HG03520 (cell line): ENCODE measurements at regions not wholly inside any gene's neighbourhood (a gene's known extent, or its start where the extent isn't known, plus 50 kb on each side); places are given as distances from the start of the nearest gene placed in this dataset.

Experiments used
- ATAC-seq: cut with Tn5 transposase; IDR thresholded peaks from one replicate; pipeline ENCODE4 v1.9.1; 2021; ENCODE audit warnings: mild to moderate bottlenecking, moderate library complexity; ENCODE audit not compliant: unreplicated experiment

GRCh38 chr2:67259556-67260342, 137.4 kb upstream of the ETAA1 start:
- no peak for ATAC-seq

- no peak for ATAC-seq
Observed at GRCh38 chr2:67260343-67261277, 136.5 kb upstream of the ETAA1 start.

GRCh38 chr2:67267241-67267640, 129.9 kb upstream of the ETAA1 start:
- no peak for ATAC-seq

- no peak for ATAC-seq
Observed at GRCh38 chr2:67268797-67269196, 128.3 kb upstream of the ETAA1 start.

GRCh38 chr2:67272195-67272594, 124.9 kb upstream of the ETAA1 start:
- ATAC-seq = no peak

GRCh38 chr2:67277450-67277849, 119.7 kb upstream of the ETAA1 start:
- no peak for ATAC-seq

GRCh38 chr2:67281101-67281500, 116.0 kb upstream of the ETAA1 start:
- no peak for ATAC-seq

- ATAC-seq = no peak
Observed at GRCh38 chr2:67283641-67284040, 113.5 kb upstream of the ETAA1 start.

- ATAC-seq = no peak
Observed at GRCh38 chr2:67286981-67287759, 110.0 kb upstream of the ETAA1 start.

GRCh38 chr2:67289271-67289670, 107.9 kb upstream of the ETAA1 start:
- no peak for ATAC-seq

- ATAC-seq = no peak
Observed at GRCh38 chr2:67289921-67290371, 107.2 kb upstream of the ETAA1 start.

GRCh38 chr2:67290451-67291290, 106.5 kb upstream of the ETAA1 start:
- ATAC-seq = no peak

- no peak for ATAC-seq
Observed at GRCh38 chr2:67294218-67294617, 102.9 kb upstream of the ETAA1 start.

GRCh38 chr2:67295406-67295805, 101.7 kb upstream of the ETAA1 start:
- ATAC-seq = no peak

GRCh38 chr2:67295851-67296250, 101.3 kb upstream of the ETAA1 start:
- ATAC-seq = no peak

- ATAC-seq = no peak
Observed at GRCh38 chr2:67304300-67304890, 92.7 kb upstream of the ETAA1 start.

- no peak for ATAC-seq
Observed at GRCh38 chr2:67309281-67309680, 87.9 kb upstream of the ETAA1 start.

- ATAC-seq = no peak
Observed at GRCh38 chr2:67311536-67311935, 85.6 kb upstream of the ETAA1 start.

GRCh38 chr2:67312871-67313270, 84.3 kb upstream of the ETAA1 start:
- ATAC-seq = no peak

GRCh38 chr2:67313536-67313935, 83.6 kb upstream of the ETAA1 start:
- no peak for ATAC-seq
